HEK293T (cell line): ENCODE measurements at regions not wholly inside any gene's neighbourhood (a gene's known extent, or its start where the extent isn't known, plus 50 kb on each side); places are given as distances from the start of the nearest gene placed in this dataset.

Experiments
- CTCF ChIA-PET: fragments of 350-600 bp; formaldehyde crosslinking; extraction: SDS; loops from one replicate; lab custom pipeline; 2021; ENCODE audit warnings: antibody characterized with exemption, inconsistent platforms; lab: Yijun Ruan, JAX
- POLR2A ChIA-PET: fragments of 350-600 bp; formaldehyde crosslinking; extraction: SDS; loops from one replicate; lab custom pipeline; 2020; ENCODE audit warnings: antibody characterized with exemption, inconsistent platforms; lab: Yijun Ruan, JAX
- DNase-seq: peaks from one replicate; pipeline ENCODE4 v3.0.0; 2012; ENCODE audit warnings: mixed read lengths; ENCODE audit errors: extremely low spot score
- ARNT ChIP-seq: fragments of 450-650 bp; IDR thresholded peaks from 2 replicates; pipeline ENCODE4 v1.6.1; 2017; ENCODE audit warnings: mild to moderate bottlenecking
- BHLHE40 ChIP-seq: fragments of 450-650 bp; IDR thresholded peaks from 2 replicates; pipeline ENCODE4 v1.6.1; 2016; ENCODE audit warnings: mild to moderate bottlenecking, moderate library complexity, borderline replicate concordance
- CTBP1 ChIP-seq: fragments of 450-650 bp; IDR thresholded peaks from 2 replicates; pipeline ENCODE4 v1.6.1; 2016; ENCODE audit warnings: borderline replicate concordance
- ELF4 ChIP-seq: fragments of 450-650 bp; IDR thresholded peaks from 2 replicates; pipeline ENCODE4 v1.6.1; 2017; ENCODE audit warnings: antibody characterized with exemption
- FOXA1 ChIP-seq: fragments of 450-650 bp; IDR thresholded peaks from 2 replicates; pipeline ENCODE4 v1.6.1; 2016; ENCODE audit warnings: mild to moderate bottlenecking
- FOXK2 ChIP-seq: fragments of 450-650 bp; IDR thresholded peaks from 2 replicates; pipeline ENCODE4 v1.6.1; 2016; ENCODE audit warnings: mild to moderate bottlenecking
- FOXM1 ChIP-seq: fragments of 450-650 bp; IDR thresholded peaks from 2 replicates; pipeline ENCODE4 v1.6.1; 2017; ENCODE audit warnings: mild to moderate bottlenecking, borderline replicate concordance
- HDGF ChIP-seq: fragments of 450-650 bp; IDR thresholded peaks from 2 replicates; pipeline ENCODE4 v1.6.1; 2017; ENCODE audit warnings: antibody characterized with exemption, borderline replicate concordance
- L3MBTL2 ChIP-seq: fragments of 450-650 bp; conservative IDR thresholded peaks from 2 replicates; pipeline ENCODE4 v1.6.1; 2016; ENCODE audit warnings: mild to moderate bottlenecking
- LEF1 ChIP-seq: fragments of 450-650 bp; IDR thresholded peaks from 2 replicates; pipeline ENCODE4 v1.6.1; 2017; ENCODE audit warnings: mild to moderate bottlenecking, borderline replicate concordance
- NFRKB ChIP-seq: fragments of 450-650 bp; IDR thresholded peaks from 2 replicates; pipeline ENCODE4 v1.6.1; 2016; ENCODE audit warnings: mild to moderate bottlenecking, moderate library complexity
- SP1 ChIP-seq: fragments of 450-650 bp; IDR thresholded peaks from 2 replicates; pipeline ENCODE4 v1.6.1; 2017
- SUZ12 ChIP-seq: fragments of 450-650 bp; IDR thresholded peaks from 2 replicates; pipeline ENCODE4 v1.6.1; 2016; ENCODE audit warnings: mild to moderate bottlenecking
- TARDBP ChIP-seq: fragments of 450-650 bp; IDR thresholded peaks from 2 replicates; pipeline ENCODE4 v1.6.1; 2016
- ZNF384 ChIP-seq: fragments of 450-650 bp; IDR thresholded peaks from 2 replicates; pipeline ENCODE4 v1.6.1; 2016
- TF ChIP-seq, protein P1 (sequence below): fragments of 450-650 bp; IDR thresholded peaks from 2 replicates; pipeline ENCODE4 v1.6.1; 2016

DNA sequence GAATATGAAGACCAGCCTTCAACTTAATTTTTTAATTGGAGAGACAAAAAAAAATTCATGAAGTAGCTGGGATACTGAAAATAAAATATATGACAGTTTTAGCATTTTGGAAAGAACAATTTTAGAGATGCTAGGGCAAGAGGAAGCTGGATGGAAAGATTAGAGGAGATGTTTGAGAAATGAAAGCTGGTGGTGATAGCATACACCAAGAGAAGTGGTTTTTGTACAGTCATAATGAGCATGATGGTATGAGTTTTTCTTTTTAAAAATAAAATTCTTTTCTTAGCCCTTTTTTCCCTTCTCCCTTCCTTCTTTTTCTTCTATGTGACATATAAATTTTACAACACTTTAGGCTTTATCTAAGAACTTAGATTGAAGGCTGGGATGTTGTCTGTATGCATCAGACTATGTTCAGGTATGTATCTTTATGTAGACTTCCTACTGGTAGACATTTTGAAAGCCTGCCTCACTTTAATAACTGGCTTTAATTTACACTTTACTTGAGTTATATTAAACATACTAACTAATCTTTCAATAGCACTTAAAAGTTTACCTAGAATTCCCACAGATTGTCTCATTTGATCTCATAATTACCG lies 522.5 kb downstream of the TLE4 start:
- POLR2A ChIA-PET = no interaction called here
- no peak for TF ChIP-seq ZNF384
- no peak for TF ChIP-seq L3MBTL2
- no peak for TF ChIP-seq ARNT
- TF ChIP-seq TARDBP = no peak
- CTCF ChIA-PET = no interaction called here

DNA sequence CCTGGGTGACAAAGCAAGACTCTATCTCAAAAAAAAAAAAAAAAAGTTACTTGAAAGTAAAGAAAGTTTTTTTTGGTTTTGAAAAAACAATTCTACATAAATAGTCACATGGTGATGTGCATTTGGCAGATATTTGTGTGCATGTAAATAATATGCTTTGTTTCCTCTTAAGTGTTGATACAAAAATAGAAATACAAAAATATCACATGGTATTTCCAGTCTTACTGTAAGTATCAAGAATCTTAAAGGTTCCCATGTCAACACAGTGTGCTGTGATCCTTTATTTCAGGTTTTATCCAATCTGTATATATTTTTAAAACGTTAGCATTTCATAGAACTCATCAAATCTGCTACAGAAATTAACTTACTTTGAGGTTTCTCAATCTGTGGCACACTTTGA lies 521.9 kb downstream of the TLE4 start:
- CTCF ChIA-PET = no interaction called here
- POLR2A ChIA-PET = no interaction called here
- TF ChIP-seq FOXA1 = no peak
- TF ChIP-seq TARDBP = no peak
- TF ChIP-seq FOXM1 = no peak
- no peak for TF ChIP-seq NFRKB
- no peak for TF ChIP-seq CTBP1
- TF ChIP-seq ARNT = no peak
- TF ChIP-seq L3MBTL2 = no peak
- TF ChIP-seq ZNF384 = no peak
- no peak for TF ChIP-seq ELF4
- TF ChIP-seq, protein P1, sequence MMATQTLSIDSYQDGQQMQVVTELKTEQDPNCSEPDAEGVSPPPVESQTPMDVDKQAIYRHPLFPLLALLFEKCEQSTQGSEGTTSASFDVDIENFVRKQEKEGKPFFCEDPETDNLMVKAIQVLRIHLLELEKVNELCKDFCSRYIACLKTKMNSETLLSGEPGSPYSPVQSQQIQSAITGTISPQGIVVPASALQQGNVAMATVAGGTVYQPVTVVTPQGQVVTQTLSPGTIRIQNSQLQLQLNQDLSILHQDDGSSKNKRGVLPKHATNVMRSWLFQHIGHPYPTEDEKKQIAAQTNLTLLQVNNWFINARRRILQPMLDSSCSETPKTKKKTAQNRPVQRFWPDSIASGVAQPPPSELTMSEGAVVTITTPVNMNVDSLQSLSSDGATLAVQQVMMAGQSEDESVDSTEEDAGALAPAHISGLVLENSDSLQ = no peak
- TF ChIP-seq SP1 = no peak
- no peak for TF ChIP-seq HDGF
- no peak for TF ChIP-seq BHLHE40
- TF ChIP-seq SUZ12 = no peak
- no peak for TF ChIP-seq FOXK2
- no peak for TF ChIP-seq LEF1
- DNase-seq = no peak

More for the DNA sequence above, 522.5 kb downstream of the TLE4 start:
- no peak for DNase-seq

DNA sequence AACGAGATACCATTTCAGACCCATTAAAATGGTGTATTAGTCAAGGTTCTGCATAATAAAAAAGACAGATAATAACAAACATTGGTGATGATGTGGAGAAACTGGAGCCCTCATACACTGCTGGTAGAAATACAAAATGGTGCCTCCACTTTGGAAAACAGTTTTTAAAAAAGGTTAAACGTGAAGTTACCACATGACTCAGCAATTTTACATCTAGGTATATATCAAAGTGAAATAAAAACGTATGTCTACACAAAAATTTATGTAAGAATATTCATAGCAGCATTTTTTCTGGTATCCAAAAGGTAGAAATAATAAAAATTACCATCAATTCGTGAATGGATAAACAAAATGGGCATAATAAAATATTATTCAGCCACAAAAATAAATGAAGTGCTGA lies 519.8 kb downstream of the TLE4 start:
- no peak for TF ChIP-seq ZNF384
- no peak for TF ChIP-seq ARNT
- TF ChIP-seq FOXK2 = no peak
- no peak for TF ChIP-seq SP1
- TF ChIP-seq, protein P1 = no peak
- no peak for TF ChIP-seq TARDBP
- no peak for TF ChIP-seq FOXM1
- TF ChIP-seq SUZ12 = no peak
- TF ChIP-seq L3MBTL2 = no peak
- TF ChIP-seq CTBP1 = no peak
- no peak for TF ChIP-seq HDGF
- TF ChIP-seq NFRKB = no peak
- no peak for DNase-seq
- ChIA-PET POLR2A (no interaction called here), CTCF (no interaction called here)

DNA sequence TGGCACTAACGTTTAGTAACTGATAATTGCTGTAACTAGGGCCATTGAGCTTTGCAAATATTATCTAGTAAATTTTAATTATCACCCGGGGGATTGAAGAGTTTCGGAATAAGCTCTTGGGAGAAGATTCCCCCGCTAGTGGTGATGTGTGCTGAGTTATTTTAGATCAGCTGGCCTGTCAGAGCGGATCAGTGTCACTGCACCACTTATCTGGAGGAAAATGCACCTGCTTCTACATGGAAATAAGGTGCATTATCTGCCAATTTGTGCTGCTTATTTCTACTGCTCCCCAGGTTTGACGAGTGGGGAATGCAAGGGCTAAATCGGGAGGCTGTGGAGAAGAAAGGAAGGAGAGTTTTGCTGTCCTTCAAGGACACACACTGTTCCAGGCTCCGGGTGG lies 518.6 kb downstream of the TLE4 start:
- ChIA-PET CTCF (no interaction called here), POLR2A (no interaction called here)
- TF ChIP-seq ARNT (no peak), FOXM1 (no peak), FOXA1 (no peak), NFRKB (no peak), FOXK2 (no peak), L3MBTL2 (no peak), CTBP1 (no peak), HDGF (no peak)
- TF ChIP-seq, protein P1 = no peak
- DNase-seq = no peak

DNA sequence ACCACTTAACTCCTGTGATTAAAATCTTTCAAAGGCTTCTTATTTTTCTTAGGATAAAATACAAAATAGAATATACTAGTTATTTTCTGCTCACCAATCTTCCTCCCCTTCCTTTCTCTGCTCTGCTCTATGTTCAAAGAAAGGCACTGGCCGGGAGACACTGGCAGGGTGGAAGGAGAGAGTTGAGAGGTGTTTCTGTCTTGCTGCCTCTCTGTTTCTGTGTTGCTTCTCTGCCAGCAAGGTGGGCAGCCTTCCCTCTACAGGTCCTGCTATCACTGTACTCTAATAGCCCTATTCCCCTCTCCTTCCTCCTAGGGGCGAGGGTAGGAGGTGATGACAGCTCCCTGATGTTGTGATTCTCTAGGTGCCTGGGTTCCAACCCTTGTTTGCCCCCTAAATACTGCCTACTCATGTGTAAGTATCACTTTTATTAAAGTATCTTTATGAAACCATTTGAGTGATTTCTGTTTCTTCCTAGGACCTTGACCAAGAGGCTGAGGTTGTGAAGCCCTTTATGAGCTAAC lies 515.1 kb downstream of the TLE4 start:
- TF ChIP-seq ZNF384 = no peak
- no peak for TF ChIP-seq ARNT
- no peak for TF ChIP-seq SP1
- TF ChIP-seq SUZ12 = no peak
- TF ChIP-seq TARDBP = no peak
- no peak for TF ChIP-seq FOXK2
- no peak for DNase-seq
- CTCF ChIA-PET = no interaction called here
- POLR2A ChIA-PET = no interaction called here

- POLR2A ChIA-PET = no interaction called here
- TF ChIP-seq BHLHE40 (no peak), FOXK2 (no peak), SP1 (no peak), FOXM1 (no peak), ELF4 (no peak), LEF1 (no peak), ARNT (no peak), NFRKB (no peak), L3MBTL2 (no peak), ZNF384 (no peak)
- CTCF ChIA-PET = no interaction called here
- DNase-seq = no peak
Measured at GRCh38 chr9:80086386-80086785, 514.6 kb downstream of the TLE4 start.

- ChIA-PET CTCF (no interaction called here), POLR2A (no interaction called here)
- DNase-seq = no peak
- TF ChIP-seq SUZ12 (no peak), L3MBTL2 (no peak), ELF4 (no peak), SP1 (no peak), ARNT (no peak), NFRKB (no peak), FOXM1 (no peak), LEF1 (no peak), HDGF (no peak)
Measured at GRCh38 chr9:80085668-80086067, 513.9 kb downstream of the TLE4 start.
